ENCODE measurements at regions not wholly inside any gene's neighbourhood (a gene's known extent, or its start where the extent isn't known, plus 50 kb on each side); places are given as distances from the start of the nearest gene placed in this dataset.

DNA sequence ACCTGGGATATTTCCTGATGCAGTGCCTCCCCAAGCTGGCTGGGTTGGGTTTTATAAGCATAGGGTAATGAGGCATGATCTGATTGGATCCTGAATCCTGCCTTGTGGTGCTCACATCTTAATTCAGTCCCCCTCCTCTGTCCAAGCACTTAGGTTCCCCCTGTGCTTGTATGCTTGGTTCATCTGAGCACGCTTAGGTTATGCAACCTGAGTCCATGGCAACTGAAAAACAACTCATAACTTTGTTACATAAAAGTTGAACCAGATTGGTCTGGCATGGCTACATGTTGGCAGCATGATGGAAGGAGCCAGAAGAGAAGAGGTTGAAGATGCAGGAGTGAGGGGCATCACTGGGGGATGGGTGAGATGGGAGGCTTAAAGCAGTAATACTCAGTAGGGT, 57.3 kb upstream of the OSBPL3 start:
- DNase-seq (ENCODE audit: low read depth in 1 of 2, low spot score in 1 of 2): no peak
- in situ Hi-C loops (cut with HindIII; ENCODE audit: low pct_unique_long_range_greater_than_20kb, low sequenced_read_pairs): no loop called here
- no peak for TF ChIP-seq JUND (IDR thresholded peaks at IDR 0.05; ENCODE audit: low read depth)

DNA sequence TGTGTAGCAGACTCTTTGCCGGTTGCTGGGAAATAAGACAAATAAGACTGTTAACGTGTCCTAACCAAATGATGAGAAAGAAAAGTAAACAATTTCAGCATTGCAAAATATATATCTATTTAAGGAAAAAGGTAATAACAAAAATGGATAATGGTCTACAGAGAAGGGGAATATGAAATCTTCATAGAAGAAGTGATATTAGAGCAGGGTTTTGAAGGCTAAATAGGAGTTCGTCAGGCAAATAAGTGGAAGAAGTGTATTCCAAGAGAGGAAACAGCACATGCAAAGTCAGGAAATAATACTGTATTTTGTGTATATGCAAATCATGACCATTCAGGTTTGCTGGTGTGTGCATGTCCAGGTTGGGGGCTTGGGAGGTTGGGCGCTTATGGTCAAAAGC, 55.3 kb upstream of the OSBPL3 start:
- TF ChIP-seq JUND (IDR thresholded peaks at IDR 0.05; ENCODE audit: low read depth): no peak
- in situ Hi-C loops (cut with HindIII; ENCODE audit: low pct_unique_long_range_greater_than_20kb, low sequenced_read_pairs): no loop called here
- DNase-seq (ENCODE audit: low read depth in 1 of 2, low spot score in 1 of 2): no peak

DNA sequence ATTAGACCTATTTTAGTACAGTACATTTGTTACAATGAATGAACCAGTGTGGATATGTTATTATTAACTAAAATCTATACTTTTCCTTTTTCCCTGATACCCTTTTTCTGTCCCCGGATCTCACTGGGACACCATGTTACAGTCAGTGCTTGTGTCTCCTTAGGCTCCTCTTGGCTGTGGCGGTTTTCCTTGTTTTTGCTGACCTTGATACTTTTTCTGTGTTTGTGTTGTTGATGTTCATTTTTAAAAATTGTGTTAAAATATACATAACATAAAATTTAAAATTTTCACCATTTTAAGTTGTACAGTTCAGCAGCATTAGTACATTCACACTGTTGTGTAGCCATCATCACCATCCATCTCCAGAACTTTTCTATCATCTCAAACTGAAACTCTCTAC, 54.2 kb upstream of the OSBPL3 start:
- DNase-seq (ENCODE audit: low read depth in 1 of 2, low spot score in 1 of 2): no peak
- TF ChIP-seq JUND (IDR thresholded peaks at IDR 0.05; ENCODE audit: low read depth): no peak
- in situ Hi-C loops (cut with HindIII; ENCODE audit: low pct_unique_long_range_greater_than_20kb, low sequenced_read_pairs): no loop called here

DNA sequence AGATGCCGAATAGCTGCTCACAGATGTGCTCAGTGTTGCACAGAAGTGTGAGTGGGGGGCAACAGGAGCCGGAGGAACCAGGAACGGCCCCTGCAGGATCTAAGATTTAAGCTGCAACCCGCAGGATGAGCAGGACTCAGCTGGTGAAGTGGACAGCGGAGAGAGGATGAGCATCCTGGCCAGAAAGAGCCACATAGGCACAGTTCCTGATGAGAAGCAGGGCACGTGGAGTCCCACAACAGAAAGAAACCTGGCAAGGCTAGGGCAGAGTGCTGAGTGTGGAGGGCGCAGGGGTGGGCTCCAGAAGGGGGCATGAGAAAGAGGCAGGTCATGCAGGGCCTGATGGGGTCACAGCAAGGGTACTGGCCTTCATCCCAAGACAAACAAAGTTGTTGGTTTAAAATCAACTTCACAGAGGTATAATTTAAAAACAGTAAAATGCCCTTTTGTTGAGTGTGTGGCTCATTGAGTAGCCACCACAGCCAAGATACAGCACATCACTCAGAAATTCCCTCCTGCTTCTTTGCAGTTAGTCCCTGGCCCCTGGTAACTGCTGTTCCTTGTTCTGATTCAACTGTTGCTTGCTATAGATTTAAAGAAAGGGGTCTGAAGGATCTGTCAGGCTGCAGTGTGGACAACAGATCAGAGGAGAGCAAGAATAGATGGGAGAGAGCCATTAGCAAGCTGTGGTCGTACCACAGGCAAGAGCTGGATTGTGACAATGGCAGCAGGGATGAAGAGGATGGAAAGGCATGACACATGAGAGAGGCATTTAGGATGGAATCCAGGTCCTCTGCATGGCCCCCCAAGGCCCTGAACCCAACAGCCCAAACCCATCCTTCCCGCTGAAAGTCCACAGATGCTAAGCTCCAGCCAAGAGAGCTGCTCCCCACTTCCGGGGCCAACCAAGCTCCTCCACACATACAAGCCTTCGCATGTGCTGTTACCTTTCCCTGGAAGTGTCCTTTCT, 53.1 kb upstream of the OSBPL3 start:
- DNase-seq (ENCODE audit: low read depth in 1 of 2, low spot score in 1 of 2): no peak
- TF ChIP-seq JUND (IDR thresholded peaks at IDR 0.05; ENCODE audit: low read depth): no peak
- in situ Hi-C loops (cut with HindIII; ENCODE audit: low pct_unique_long_range_greater_than_20kb, low sequenced_read_pairs): no loop called here

DNA sequence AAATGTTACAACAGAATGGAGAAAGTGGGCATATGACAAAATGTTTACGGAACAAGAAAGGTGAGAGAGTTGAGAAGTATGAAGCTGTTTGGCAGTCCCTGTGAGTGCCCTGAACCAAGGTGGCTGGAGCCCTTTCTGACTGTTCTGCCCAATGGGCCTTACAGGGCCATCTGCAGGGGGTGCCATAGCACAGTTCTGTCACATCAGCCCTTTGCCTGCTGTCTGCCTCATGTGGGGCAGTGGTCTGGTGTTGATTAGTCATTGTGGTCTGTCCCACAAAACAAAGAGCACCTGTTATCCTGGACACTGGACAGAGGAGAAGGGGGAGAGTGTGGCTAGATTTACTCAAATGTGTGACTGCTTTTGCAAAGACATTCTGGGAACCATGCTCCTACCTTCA, 51.5 kb upstream of the OSBPL3 start:
- DNase-seq (ENCODE audit: low read depth in 1 of 2, low spot score in 1 of 2): no peak
- in situ Hi-C loops (cut with HindIII; ENCODE audit: low pct_unique_long_range_greater_than_20kb, low sequenced_read_pairs): no loop called here
- TF ChIP-seq JUND (IDR thresholded peaks at IDR 0.05; ENCODE audit: low read depth): no peak

DNA sequence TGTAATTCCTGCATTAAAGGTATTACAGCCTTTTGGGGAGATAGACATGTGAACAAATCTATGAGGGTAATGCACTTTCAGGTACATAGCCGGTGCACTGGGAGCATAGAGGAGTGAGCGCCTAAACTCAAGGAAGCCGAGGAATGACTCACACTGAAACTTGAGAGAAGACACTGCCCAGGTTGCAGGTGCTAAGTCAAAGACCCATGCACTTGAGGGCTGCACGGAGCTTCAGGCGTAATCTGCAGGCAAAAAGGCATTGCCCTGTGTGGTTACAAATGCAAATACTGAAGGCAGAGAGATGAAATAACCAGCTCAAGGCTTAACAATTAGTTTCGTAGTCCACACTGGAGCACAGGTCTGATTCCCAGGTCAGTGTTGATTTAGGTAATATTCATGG, 51.0 kb upstream of the OSBPL3 start:
- in situ Hi-C loops (cut with HindIII; ENCODE audit: low pct_unique_long_range_greater_than_20kb, low sequenced_read_pairs): no loop called here
- TF ChIP-seq JUND (IDR thresholded peaks at IDR 0.05; ENCODE audit: low read depth): no peak
- DNase-seq (ENCODE audit: low read depth in 1 of 2, low spot score in 1 of 2): no peak

Data from T47D (cell line).